Parathyroid adenoma (tissue), 2 donors: ENCODE measurements at regions not wholly inside any gene's neighbourhood (a gene's known extent, or its start where the extent isn't known, plus 50 kb on each side); places are given as distances from the start of the nearest gene placed in this dataset.

Experiments used
- H2AFZ ChIP-seq: fragments of 300-600 bp; sonication (generic); one replicate; pipeline ENCODE4 v1.7.0; 2017; ENCODE audit warnings: antibody characterized with exemption, mild to moderate bottlenecking
- H3K27ac ChIP-seq: fragments of 300-600 bp; sonication (generic); one replicate; pipeline ENCODE4 v1.7.0; 2017
- H3K27me3 ChIP-seq: fragments of 300-600 bp; sonication (generic); one replicate; pipeline ENCODE4 v1.7.0; 2017; ENCODE audit warnings: low read length; ENCODE audit not compliant: control insufficient read depth, insufficient read depth
- H3K36me3 ChIP-seq: fragments of 300-600 bp; sonication (generic); one replicate; pipeline ENCODE4 v1.7.0; 2017; ENCODE audit warnings: low read length; ENCODE audit not compliant: control insufficient read depth, insufficient read depth
- H3K4me1 ChIP-seq: fragments of 300-600 bp; sonication (generic); one replicate; pipeline ENCODE4 v1.7.0; 2017; ENCODE audit warnings: control low read depth
- H3K4me2 ChIP-seq: fragments of 300-600 bp; sonication (generic); one replicate; pipeline ENCODE4 v1.7.0; 2017; ENCODE audit warnings: low read length
- H3K4me3 ChIP-seq: fragments of 300-600 bp; sonication (generic); one replicate; pipeline ENCODE4 v1.7.0; 2017; ENCODE audit warnings: low read depth, low read length
- H3K79me2 ChIP-seq: fragments of 300-600 bp; sonication (generic); one replicate; pipeline ENCODE4 v1.7.0; 2017; ENCODE audit warnings: control low read depth
- H3K9ac ChIP-seq: fragments of 300-600 bp; sonication (generic); one replicate; pipeline ENCODE4 v1.7.0; 2017; ENCODE audit warnings: mild to moderate bottlenecking
- H3K9me3 ChIP-seq: fragments of 300-600 bp; sonication (generic); one replicate; pipeline ENCODE4 v1.7.0; 2017; ENCODE audit warnings: low read length; ENCODE audit not compliant: control insufficient read depth
- CTCF ChIP-seq: fragments of 300-600 bp; sonication (generic); IDR thresholded peaks from one replicate; pipeline ENCODE4 v1.7.0; 2017; ENCODE audit warnings: antibody characterized with exemption, mild to moderate bottlenecking
- donor health status: primary hyperparathyroidism.

- TF ChIP-seq CTCF = no peak
- no peak overlapping the region for H3K4me3 ChIP-seq
These were observed 688.9 kb upstream of the GJE1 start for GRCh38 chr6:141443668-141444289.

GRCh38 chr6:141443032-141443431, 689.7 kb upstream of the GJE1 start:
- Histone ChIP-seq H3K36me3 (no peaks in the 10 kb centered on the region), H3K4me1 (no peaks in the 10 kb centered on the region), H2AFZ (no peak overlapping the region), H3K27me3 (no peaks in the 10 kb centered on the region), H3K4me2 (no peak overlapping the region), H3K27ac (no peak overlapping the region), H3K79me2 (no peaks in the 10 kb centered on the region), H3K4me3 (no peak overlapping the region), H3K9me3 (no peaks in the 10 kb centered on the region), H3K9ac (no peak overlapping the region)
- TF ChIP-seq CTCF = no peak

More at GRCh38 chr6:141443668-141444289, 688.9 kb upstream of the GJE1 start:
- H3K4me1 ChIP-seq = no peaks in the 10 kb centered on the region
- H3K4me2 ChIP-seq = no peak overlapping the region
- no peaks in the 10 kb centered on the region for H3K9me3 ChIP-seq
- H3K9ac ChIP-seq = no peak overlapping the region
- no peaks in the 10 kb centered on the region for H3K79me2 ChIP-seq
- no peaks in the 10 kb centered on the region for H3K36me3 ChIP-seq
- H3K27me3 ChIP-seq = no peaks in the 10 kb centered on the region
- no peak overlapping the region for H2AFZ ChIP-seq
- no peak overlapping the region for H3K27ac ChIP-seq

GRCh38 chr6:141439513-141439912, 693.2 kb upstream of the GJE1 start:
- H3K4me2 ChIP-seq = no peak overlapping the region
- H3K4me3 ChIP-seq = no peak overlapping the region
- no peaks in the 10 kb centered on the region for H3K4me1 ChIP-seq
- H2AFZ ChIP-seq = no peak overlapping the region
- H3K27ac ChIP-seq = no peak overlapping the region
- no peak overlapping the region for H3K9ac ChIP-seq
- no peak for TF ChIP-seq CTCF
- H3K36me3 ChIP-seq = no peaks in the 10 kb centered on the region
- H3K79me2 ChIP-seq = no peaks in the 10 kb centered on the region
- no peaks in the 10 kb centered on the region for H3K9me3 ChIP-seq
- no peaks in the 10 kb centered on the region for H3K27me3 ChIP-seq

- Histone ChIP-seq H3K9me3 (no peaks in the 10 kb centered on the region), H2AFZ (no peak overlapping the region), H3K9ac (no peak overlapping the region), H3K79me2 (no peaks in the 10 kb centered on the region), H3K4me3 (no peak overlapping the region), H3K4me2 (no peak overlapping the region), H3K27me3 (no peaks in the 10 kb centered on the region), H3K27ac (no peak overlapping the region), H3K36me3 (no peaks in the 10 kb centered on the region), H3K4me1 (no peaks in the 10 kb centered on the region)
- TF ChIP-seq CTCF = no peak
These were observed 695.0 kb upstream of the GJE1 start for GRCh38 chr6:141437685-141438084.

GRCh38 chr6:141437011-141437410, 695.7 kb upstream of the GJE1 start:
- Histone ChIP-seq H3K4me3 (no peak overlapping the region), H3K9ac (no peak overlapping the region), H2AFZ (no peak overlapping the region), H3K9me3 (no peaks in the 10 kb centered on the region), H3K79me2 (no peaks in the 10 kb centered on the region), H3K27me3 (no peaks in the 10 kb centered on the region), H3K36me3 (no peaks in the 10 kb centered on the region), H3K27ac (no peak overlapping the region), H3K4me2 (no peak overlapping the region), H3K4me1 (no peaks in the 10 kb centered on the region)
- no peak for TF ChIP-seq CTCF
